GM23248 (cell line): ENCODE measurements at regions not wholly inside any gene's neighbourhood (a gene's known extent, or its start where the extent isn't known, plus 50 kb on each side); places are given as distances from the start of the nearest gene placed in this dataset.
"Not testable (repeated sequence)": the region's sequence is repeated elsewhere in the genome, so short reads cannot be mapped to it uniquely, and the experiment has no call there.

ENCODE experiments used
- DNase-seq: peaks from one replicate; pipeline ENCODE4 v3.0.0-alpha.2; 2015
- H2AFZ ChIP-seq: fragments of 200-600 bp; sonication (generic); 2 replicates; pipeline ENCODE4 v1.6.1; 2016; ENCODE audit warnings: antibody characterized with exemption
- H3F3A ChIP-seq: fragments of 200-600 bp; sonication (generic); 2 replicates; pipeline ENCODE4 v1.6.1; 2016; ENCODE audit warnings: mild to moderate bottlenecking, antibody characterized with exemption, mixed run types; ENCODE audit not compliant: insufficient read depth
- H3K27ac ChIP-seq: fragments of 200-600 bp; sonication (generic); 2 replicates; pipeline ENCODE4 v1.5.1; 2016; ENCODE audit warnings: mild to moderate bottlenecking
- H3K27me3 ChIP-seq: fragments of 200-600 bp; sonication (generic); replicated peaks from 2 replicates; pipeline ENCODE4 v1.6.1; 2016; ENCODE audit warnings: mild to moderate bottlenecking; ENCODE audit not compliant: insufficient read depth
- H3K36me3 ChIP-seq: fragments of 200-600 bp; sonication (generic); 2 replicates; pipeline ENCODE4 v1.6.1; 2016; ENCODE audit warnings: low read depth, mild to moderate bottlenecking
- H3K4me1 ChIP-seq: fragments of 200-600 bp; sonication (generic); 2 replicates; pipeline ENCODE4 v1.6.1; 2016; ENCODE audit warnings: mild to moderate bottlenecking; ENCODE audit not compliant: insufficient read depth
- H3K4me2 ChIP-seq: fragments of 200-600 bp; sonication (generic); one replicate; pipeline ENCODE4 v1.6.1; 2016; ENCODE audit warnings: mild to moderate bottlenecking; ENCODE audit not compliant: unreplicated experiment
- H3K4me3 ChIP-seq: fragments of 200-600 bp; sonication (generic); 2 replicates; pipeline ENCODE4 v1.5.1; 2016; ENCODE audit warnings: mild to moderate bottlenecking
- H3K79me2 ChIP-seq: fragments of 200-600 bp; sonication (generic); 2 replicates; pipeline ENCODE4 v1.6.1; 2016; ENCODE audit warnings: mild to moderate bottlenecking; ENCODE audit not compliant: insufficient read depth
- H3K9ac ChIP-seq: fragments of 200-600 bp; sonication (generic); 2 replicates; pipeline ENCODE4 v1.6.1; 2016; ENCODE audit warnings: mild to moderate bottlenecking
- H3K9me2 ChIP-seq: fragments of 200-600 bp; sonication (generic); 2 replicates; pipeline ENCODE4 v1.6.1; 2016; ENCODE audit warnings: mixed run types, mild to moderate bottlenecking, moderate library complexity; ENCODE audit not compliant: insufficient read depth
- H3K9me3 ChIP-seq: fragments of 200-600 bp; sonication (generic); one replicate; pipeline ENCODE4 v1.6.1; 2017; ENCODE audit warnings: low read depth
- H4K20me1 ChIP-seq: fragments of 200-600 bp; sonication (generic); 2 replicates; pipeline ENCODE4 v1.6.0; 2016; ENCODE audit not compliant: insufficient read depth
- EZH2 ChIP-seq: fragments of 200-600 bp; sonication (generic); IDR thresholded peaks from 2 replicates; pipeline ENCODE4 v1.6.1; 2018; ENCODE audit warnings: antibody characterized with exemption, mild to moderate bottlenecking; ENCODE audit not compliant: insufficient read depth, poor library complexity, severe bottlenecking
- EZH2phosphoT487 ChIP-seq: fragments of 200-600 bp; sonication (generic); IDR thresholded peaks from 2 replicates; pipeline ENCODE4 v1.6.1; 2018; ENCODE audit warnings: antibody characterized with exemption, moderate library complexity, mild to moderate bottlenecking, low read depth; ENCODE audit not compliant: insufficient read depth
- whole genome bisulfite sequencing, 2 experiments: methylation state at CpG; one replicate each; pipeline ENCODE4 v1.1.6; 2015 to 2017; ENCODE audit warnings: low lambda C conversion rate in 2 of 2, low coverage in 1 of 2; ENCODE audit errors: missing lambda C conversion rate in 2 of 2; 5-methylcytosine and 5-hydroxymethylcytosine counted together
- in situ Hi-C: fragments of 300-500 bp; cut with MboI; formaldehyde crosslinking; loops from 2 replicates; pipeline ENCODE4 v1.15.0; 2020

DNA sequence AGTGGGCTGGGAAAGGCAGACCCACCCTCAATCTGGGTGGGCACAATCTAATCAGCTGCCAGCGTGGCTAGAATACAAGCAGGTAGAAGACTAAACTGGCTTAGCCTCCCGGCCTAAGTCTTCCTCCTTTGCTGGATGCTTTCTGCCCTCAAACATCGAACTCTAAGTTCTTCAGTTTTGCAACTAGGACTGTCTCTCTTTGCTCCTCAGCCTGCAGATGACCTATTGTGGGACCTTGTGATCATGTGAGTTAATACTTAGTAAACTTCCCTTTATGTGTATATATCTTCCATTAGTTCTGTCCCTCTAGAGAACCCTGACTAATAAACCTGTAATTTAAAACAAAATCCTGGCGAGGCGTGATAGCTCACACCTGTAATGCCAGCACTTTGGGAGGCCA is 51.8 kb upstream of the SLC39A8 start:
- H3K4me1 ChIP-seq, DNase-seq, H3F3A ChIP-seq, H3K9ac ChIP-seq, H3K9me3 ChIP-seq, H3K9me2 ChIP-seq, H3K27ac ChIP-seq, H3K4me3 ChIP-seq, H3K4me2 ChIP-seq, in situ Hi-C loops, H3K36me3 ChIP-seq, H4K20me1 ChIP-seq, H3K27me3 ChIP-seq, H3K79me2 ChIP-seq, H2AFZ ChIP-seq: not testable (repeated sequence)
- WGBS, 2 experiments = 65 to 74% methylated on average over 5 of the region's 5 CpGs

DNA sequence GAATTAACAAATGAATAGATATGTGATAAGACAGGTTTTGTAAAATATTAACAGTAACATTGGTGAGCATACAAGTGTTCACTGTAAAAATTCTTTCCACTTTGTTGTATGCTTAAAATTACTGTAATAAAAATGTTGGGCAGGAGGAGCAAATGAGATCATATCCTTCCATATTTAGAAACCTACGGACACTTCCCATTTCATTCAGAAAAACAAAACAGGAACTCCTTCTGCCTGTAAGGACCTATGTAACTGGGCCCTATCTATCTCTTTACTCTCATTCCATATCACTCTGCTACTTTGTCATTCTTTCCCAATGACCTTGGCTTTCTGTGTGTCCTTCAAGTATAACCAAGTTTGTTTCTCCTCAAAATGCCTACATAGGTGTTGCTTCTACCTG is 53.7 kb upstream of the SLC39A8 start:
- Histone ChIP-seq H3K36me3 (no peaks in the 10 kb centered on the region), H3K9ac (no peak overlapping the region), H3K79me2 (no peaks in the 10 kb centered on the region), H3K4me1 (no peaks in the 10 kb centered on the region), H3F3A (no peaks in the 10 kb centered on the region), H2AFZ (no peak overlapping the region), H3K9me3 (no peaks in the 10 kb centered on the region), H3K9me2 (no peaks in the 10 kb centered on the region), H3K4me2 (no peak overlapping the region), H3K4me3 (no peak overlapping the region), H4K20me1 (no peaks in the 10 kb centered on the region), H3K27me3 (no peaks in the 10 kb centered on the region), H3K27ac (no peak overlapping the region)
- TF ChIP-seq EZH2phosphoT487 = no peak
- TF ChIP-seq EZH2 = no peak
- 22 to 24% methylated on average over 1 of the region's 1 CpG for WGBS, 2 experiments
- DNase-seq = no peak
- in situ Hi-C loops = no loop called here

DNA sequence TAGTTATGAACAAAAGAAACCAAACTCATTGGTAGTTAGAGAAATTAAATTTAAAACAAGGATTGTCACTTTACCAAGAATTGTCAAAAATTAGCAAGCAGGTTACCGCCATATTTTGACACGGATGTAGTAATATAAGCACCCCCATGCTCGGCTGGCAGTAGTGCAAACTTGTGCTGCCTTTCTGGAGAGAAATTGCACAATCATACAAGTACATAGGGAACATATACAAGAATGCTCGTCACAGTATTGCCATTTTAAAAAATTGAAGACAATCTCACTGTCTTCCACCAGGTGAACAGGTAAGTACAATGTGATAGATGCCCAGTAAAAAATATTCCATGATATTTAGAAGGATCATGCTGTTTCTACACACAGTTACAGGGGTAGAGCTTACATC is 55.6 kb upstream of the SLC39A8 start:
- no peaks in the 10 kb centered on the region for H3K79me2 ChIP-seq
- H3K27me3 ChIP-seq = no peaks in the 10 kb centered on the region
- no peak overlapping the region for H3K4me2 ChIP-seq
- no peaks in the 10 kb centered on the region for H3K36me3 ChIP-seq
- no peaks in the 10 kb centered on the region for H3K9me2 ChIP-seq
- in situ Hi-C loops = no loop called here
- no peaks in the 10 kb centered on the region for H3K9me3 ChIP-seq
- WGBS, 2 experiments = 82 to 83% methylated on average over 4 of the region's 4 CpGs
- H4K20me1 ChIP-seq = no peaks in the 10 kb centered on the region
- no peak overlapping the region for H3K9ac ChIP-seq
- H3F3A ChIP-seq = no peaks in the 10 kb centered on the region
- H2AFZ ChIP-seq = no peak overlapping the region
- DNase-seq = no peak
- H3K27ac ChIP-seq = no peak overlapping the region
- H3K4me3 ChIP-seq = no peak overlapping the region
- TF ChIP-seq EZH2phosphoT487 (no peak), EZH2 (no peak)
- no peaks in the 10 kb centered on the region for H3K4me1 ChIP-seq

DNA sequence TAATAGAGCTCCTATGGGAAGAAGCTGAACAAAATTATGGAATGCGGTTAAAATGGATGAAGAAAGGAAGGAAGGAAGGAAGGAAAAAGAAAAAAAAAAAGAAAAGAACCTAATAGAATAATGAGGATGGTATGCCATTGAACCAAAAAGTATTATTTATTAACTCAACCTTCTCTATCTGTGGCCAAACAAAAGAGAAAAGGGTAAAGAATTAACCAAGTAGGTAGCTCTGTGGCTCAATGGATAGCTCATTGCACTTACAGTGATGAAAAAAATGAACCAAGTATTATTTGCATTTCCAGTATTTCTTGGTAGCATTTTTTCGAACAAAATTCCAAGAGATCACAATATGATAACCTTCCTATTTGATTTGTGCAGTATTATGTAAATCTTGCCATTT is 56.9 kb upstream of the SLC39A8 start:
- Histone ChIP-seq H3K36me3 (no peaks in the 10 kb centered on the region), H2AFZ (no peak overlapping the region), H3K9me2 (no peaks in the 10 kb centered on the region), H3K27me3 (no peaks in the 10 kb centered on the region), H3K4me1 (no peaks in the 10 kb centered on the region), H3K4me3 (no peak overlapping the region), H3F3A (no peaks in the 10 kb centered on the region), H3K79me2 (no peaks in the 10 kb centered on the region), H3K27ac (no peak overlapping the region), H3K9ac (no peak overlapping the region), H3K4me2 (no peak overlapping the region), H3K9me3 (no peaks in the 10 kb centered on the region), H4K20me1 (no peaks in the 10 kb centered on the region)
- TF ChIP-seq EZH2 (no peak), EZH2phosphoT487 (no peak)
- in situ Hi-C loops = no loop called here
- WGBS, 2 experiments = 79 to 80% methylated on average over 2 of the region's 2 CpGs
- DNase-seq = no peak

- Histone ChIP-seq H3K9me2 (no peaks in the 10 kb centered on the region), H3K9ac (no peak overlapping the region), H3K36me3 (no peaks in the 10 kb centered on the region), H3K27me3 (no peaks in the 10 kb centered on the region), H3K4me3 (no peak overlapping the region), H3K4me1 (no peaks in the 10 kb centered on the region), H2AFZ (no peak overlapping the region), H4K20me1 (no peaks in the 10 kb centered on the region), H3K27ac (no peak overlapping the region), H3F3A (no peaks in the 10 kb centered on the region), H3K79me2 (no peaks in the 10 kb centered on the region), H3K4me2 (no peak overlapping the region), H3K9me3 (no peaks in the 10 kb centered on the region)
- 61 to 77% methylated on average over 3 of the region's 3 CpGs for WGBS, 2 experiments
- no peak for DNase-seq
- in situ Hi-C loops = no loop called here
- TF ChIP-seq EZH2phosphoT487 (no peak), EZH2 (no peak)
Observed at GRCh38 chr4:102403116-102403515, 57.8 kb upstream of the SLC39A8 start.
